Psoas muscle (tissue), 7 donors: ENCODE measurements at regions not wholly inside any gene's neighbourhood (a gene's known extent, or its start where the extent isn't known, plus 50 kb on each side); places are given as distances from the start of the nearest gene placed in this dataset.

Source experiments
- ATAC-seq, 4 donors: fragments of 200-7000 bp; cut with Tn5 transposase; one replicate each; pipeline ENCODE4 v1.9.1; 2020; ENCODE audit warnings: moderate library complexity in 3 of 4, mild to moderate bottlenecking in 2 of 4
- DNase-seq, 2 donors: peaks; one replicate each; pipeline ENCODE4 v3.0.0-alpha.2; 2020
- H3K27ac ChIP-seq: fragments of 200-600 bp; one replicate; pipeline ENCODE4 v1.8.0; 2022
- H3K27me3 ChIP-seq, 3 donors: fragments of 200-600 bp in 1 of 3; one replicate each; pipeline versions ENCODE4 v1.6.1 to v1.8.0; 2013 to 2022; ENCODE audit warnings: low read length in 2 of 3, mild to moderate bottlenecking in 2 of 3, moderate library complexity in 1 of 3; ENCODE audit not compliant: insufficient read depth in 3 of 3
- H3K36me3 ChIP-seq, 2 donors: fragments of 200-600 bp in 1 of 2; one replicate each; pipeline versions ENCODE4 v1.6.1 to v1.8.0; 2013 to 2022; ENCODE audit warnings: low read depth in 1 of 2, mild to moderate bottlenecking in 1 of 2, moderate library complexity in 1 of 2; ENCODE audit not compliant: insufficient read depth in 1 of 2
- H3K4me1 ChIP-seq: fragments of 200-600 bp; one replicate; pipeline ENCODE4 v1.8.0; 2022
- H3K4me3 ChIP-seq: fragments of 200-600 bp; one replicate; pipeline ENCODE4 v1.8.0; 2022; ENCODE audit warnings: mild to moderate bottlenecking
- H3K9me3 ChIP-seq: fragments of 200-600 bp; one replicate; pipeline ENCODE4 v1.8.0; 2022
- WGBS, 3 donors: extraction: QIAGEN DNeasy Blood & Tissue Kit; methylation state at CpG; one replicate each; pipeline versions ENCODE4 v1.1.6 to v1.1.7; 2013; 5-methylcytosine and 5-hydroxymethylcytosine counted together
- intact Hi-C, 2 donors: fragments of 100-400 bp; cut with DNase I; formaldehyde crosslinking; loops; one replicate each; pipeline versions ENCODE4 v1.11.0 to v1.14.2; 2022
- TF ChIP-seq, protein P1 (sequence below): fragments of 200-600 bp; IDR thresholded peaks from one replicate; pipeline ENCODE4 v1.8.0; 2022; ENCODE audit warnings: antibody characterized with exemption
- donor health status: healthy with polysubstance abuse.
- donor health status: DM: no; HTN: no; CAD: no; lungs with moderate emphysema.
- donor health status: Bipolar disorder and iron deficiency.
- donor health status: healthy.
- donor health status: DM: yes; HTN: yes; CAD: no.
- donor health status: DM: no; HTN: no; CAD: no.
- donor health status: DM: yes; HTN: yes; CAD: no.

DNA sequence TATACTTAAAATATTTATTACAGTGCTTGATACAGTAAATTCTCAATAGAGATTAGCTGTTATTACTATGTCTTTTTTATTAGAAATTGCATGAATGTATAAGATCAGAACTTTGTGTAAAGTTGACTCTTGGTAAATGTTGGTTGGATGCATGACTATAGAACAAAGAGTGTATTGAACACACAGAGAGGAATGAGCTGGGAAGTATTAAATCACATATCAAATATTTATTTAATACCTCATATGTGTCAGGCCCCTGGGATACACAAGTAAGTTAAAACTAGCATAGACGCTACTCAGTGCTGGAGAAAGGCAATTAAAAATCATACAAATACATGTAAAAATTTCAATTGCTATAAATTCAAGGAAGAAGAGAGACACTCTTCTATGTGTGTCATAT lies 550.7 kb upstream of the TLE4 start:
- DNase-seq, result no peak
- Histone ChIP-seq H3K27me3 (no peaks in the 10 kb centered on the region), H3K27ac (no peak overlapping the region), H3K9me3 (no peaks in the 10 kb centered on the region), H3K4me3 (no peak overlapping the region), H3K4me1 (no peaks in the 10 kb centered on the region), H3K36me3 (no peaks in the 10 kb centered on the region)
- no peak for ATAC-seq
- 82 to 100% (median 89%) methylated on average over 1 of the region's 1 CpG for WGBS, 3 donors
- intact Hi-C loops, result no loop called here
- TF ChIP-seq, protein P1, sequence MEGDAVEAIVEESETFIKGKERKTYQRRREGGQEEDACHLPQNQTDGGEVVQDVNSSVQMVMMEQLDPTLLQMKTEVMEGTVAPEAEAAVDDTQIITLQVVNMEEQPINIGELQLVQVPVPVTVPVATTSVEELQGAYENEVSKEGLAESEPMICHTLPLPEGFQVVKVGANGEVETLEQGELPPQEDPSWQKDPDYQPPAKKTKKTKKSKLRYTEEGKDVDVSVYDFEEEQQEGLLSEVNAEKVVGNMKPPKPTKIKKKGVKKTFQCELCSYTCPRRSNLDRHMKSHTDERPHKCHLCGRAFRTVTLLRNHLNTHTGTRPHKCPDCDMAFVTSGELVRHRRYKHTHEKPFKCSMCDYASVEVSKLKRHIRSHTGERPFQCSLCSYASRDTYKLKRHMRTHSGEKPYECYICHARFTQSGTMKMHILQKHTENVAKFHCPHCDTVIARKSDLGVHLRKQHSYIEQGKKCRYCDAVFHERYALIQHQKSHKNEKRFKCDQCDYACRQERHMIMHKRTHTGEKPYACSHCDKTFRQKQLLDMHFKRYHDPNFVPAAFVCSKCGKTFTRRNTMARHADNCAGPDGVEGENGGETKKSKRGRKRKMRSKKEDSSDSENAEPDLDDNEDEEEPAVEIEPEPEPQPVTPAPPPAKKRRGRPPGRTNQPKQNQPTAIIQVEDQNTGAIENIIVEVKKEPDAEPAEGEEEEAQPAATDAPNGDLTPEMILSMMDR, result no peak

DNA sequence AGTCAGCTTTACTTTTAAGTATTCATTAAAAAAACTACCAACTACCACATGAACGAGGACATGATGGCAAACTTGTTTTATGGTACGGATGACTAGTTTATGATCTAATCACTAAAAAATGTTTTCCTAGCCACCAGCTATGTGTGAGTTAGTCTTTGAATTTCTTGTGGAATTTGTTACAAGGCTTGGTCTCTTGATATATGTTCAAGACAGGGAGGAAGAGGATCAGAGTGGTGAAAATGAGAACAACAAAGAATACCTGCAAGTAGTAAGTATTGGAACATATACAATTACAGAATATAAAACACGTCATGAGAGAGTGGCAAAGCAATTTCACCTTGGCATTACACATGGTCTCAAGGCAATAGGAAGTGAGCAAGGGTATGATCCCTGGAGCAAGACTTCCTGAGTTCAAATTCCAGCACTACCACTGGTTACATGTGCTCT lies 548.6 kb upstream of the TLE4 start:
- DNase-seq, result no peak
- ATAC-seq, result no peak
- no peaks in the 10 kb centered on the region for H3K9me3 ChIP-seq
- H3K27ac ChIP-seq, result no peak overlapping the region
- H3K4me3 ChIP-seq, result no peak overlapping the region
- 55 to 65% (median 63%) methylated on average over 3 of the region's 3 CpGs for WGBS, 3 donors
- no peaks in the 10 kb centered on the region for H3K27me3 ChIP-seq
- intact Hi-C loops, result no loop called here
- TF ChIP-seq, protein P1, result no peak
- H3K36me3 ChIP-seq, result no peaks in the 10 kb centered on the region
- no peaks in the 10 kb centered on the region for H3K4me1 ChIP-seq

DNA sequence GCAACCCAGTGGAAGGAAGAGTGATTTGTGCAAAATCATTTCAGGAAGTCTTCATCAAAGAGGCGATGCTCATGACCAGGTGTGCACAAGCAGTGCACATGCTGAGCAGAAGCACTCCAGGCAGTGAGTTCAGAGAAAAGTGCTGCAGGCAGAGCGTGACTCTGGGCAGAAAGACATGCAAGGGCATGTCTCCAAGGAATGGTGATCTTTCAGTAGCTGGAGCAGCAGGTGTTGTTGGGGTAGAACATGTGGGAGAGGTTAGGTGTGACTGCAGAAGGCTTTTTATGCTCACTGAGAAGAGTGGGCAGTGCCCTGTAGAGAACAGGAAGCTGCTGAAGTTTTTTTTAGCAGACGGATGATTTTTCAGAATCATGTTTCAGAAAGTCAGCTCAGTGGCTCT lies 545.4 kb upstream of the TLE4 start:
- Histone ChIP-seq H3K4me1 (no peaks in the 10 kb centered on the region), H3K9me3 (no peaks in the 10 kb centered on the region), H3K36me3 (no peaks in the 10 kb centered on the region), H3K4me3 (no peak overlapping the region), H3K27me3 (no peaks in the 10 kb centered on the region), H3K27ac (no peak overlapping the region)
- intact Hi-C loops, result no loop called here
- ATAC-seq, result no peak
- no peak for DNase-seq
- TF ChIP-seq, protein P1, result no peak
- 21 to 22% (median 21%) methylated on average over 3 of the region's 3 CpGs for WGBS, 3 donors

- Histone ChIP-seq H3K4me1 (no peaks in the 10 kb centered on the region), H3K4me3 (no peak overlapping the region), H3K27me3 (no peaks in the 10 kb centered on the region), H3K9me3 (no peaks in the 10 kb centered on the region), H3K27ac (no peak overlapping the region), H3K36me3 (no peaks in the 10 kb centered on the region)
- ATAC-seq (no peak), DNase-seq (no peak)
- TF ChIP-seq, protein P1, result no peak
- intact Hi-C loops, result no loop called here
- 74 to 80% (median 77%) methylated on average over 3 of the region's 3 CpGs for WGBS, 3 donors
Measured at GRCh38 chr9:79028101-79028500, 543.7 kb upstream of the TLE4 start.

DNA sequence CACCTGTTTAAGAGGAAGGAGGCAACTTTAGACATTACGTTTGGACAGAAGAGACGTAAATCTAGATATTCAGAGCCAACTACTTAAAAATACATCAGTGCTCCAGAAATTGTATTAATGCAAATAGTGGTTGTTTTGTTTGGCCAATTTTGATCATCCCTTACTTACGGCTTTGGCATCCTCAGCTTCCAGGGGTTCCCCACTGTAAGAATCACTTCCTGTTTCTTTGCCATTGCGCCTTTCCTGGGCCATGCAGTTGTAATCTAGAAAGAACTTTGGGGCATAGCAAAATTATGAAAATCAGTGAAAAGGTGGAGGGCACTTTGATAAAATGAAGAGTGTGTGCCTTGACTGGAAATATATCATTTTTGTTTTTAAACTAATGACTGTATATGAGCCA lies 537.2 kb upstream of the TLE4 start:
- Histone ChIP-seq H3K4me1 (no peaks in the 10 kb centered on the region), H3K9me3 (no peaks in the 10 kb centered on the region), H3K27ac (no peak overlapping the region), H3K27me3 (no peaks in the 10 kb centered on the region), H3K36me3 (no peaks in the 10 kb centered on the region), H3K4me3 (no peak overlapping the region)
- TF ChIP-seq, protein P1, result no peak
- DNase-seq (no peak), ATAC-seq (no peak)
- intact Hi-C loops, result no loop called here
- 89 to 96% (median 94%) methylated on average over 4 of the region's 4 CpGs for WGBS, 3 donors
